Upper lobe of left lung (tissue), 4 donors: ENCODE measurements at regions not wholly inside any gene's neighbourhood (a gene's known extent, or its start where the extent isn't known, plus 50 kb on each side); places are given as distances from the start of the nearest gene placed in this dataset.

Experiments
- POLR2AphosphoS5 ChIP-seq, 2 donors: sonication (generic); formaldehyde crosslinking; IDR thresholded peaks; one replicate each; pipeline ENCODE4 v1.5.1; 2017; ENCODE audit warnings: antibody characterized with exemption in 2 of 2
- TF ChIP-seq, protein P1 (sequence below), 6 experiments: fragments of 450-650 bp in 4 of 6; fragments of 200-600 bp in 2 of 6; sonication (generic) in 2 of 6; IDR thresholded peaks; one replicate each; pipeline ENCODE4 v1.5.1; 2016 to 2019; ENCODE audit warnings: antibody characterized with exemption in 6 of 6

DNA sequence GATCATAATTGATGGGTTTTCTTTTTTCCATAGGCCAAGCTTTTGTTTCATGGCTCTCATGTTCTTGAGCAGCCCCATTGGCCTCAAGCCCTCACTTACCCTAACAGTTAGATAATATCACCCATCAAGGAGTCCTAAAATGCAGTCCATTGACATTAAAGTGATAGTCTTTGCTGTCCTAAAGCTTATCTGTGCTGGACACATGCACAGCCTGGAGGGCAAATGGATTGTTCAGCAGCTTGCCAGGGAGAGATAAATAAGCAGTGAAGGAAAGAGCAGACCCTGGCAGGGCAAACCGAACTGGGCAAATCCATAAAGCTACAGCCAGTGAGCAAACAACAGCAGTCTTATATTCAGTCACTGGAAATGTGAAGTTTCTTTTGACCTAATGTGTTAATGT is 199.6 kb upstream of the MID1 start:
- TF ChIP-seq, protein P1, sequence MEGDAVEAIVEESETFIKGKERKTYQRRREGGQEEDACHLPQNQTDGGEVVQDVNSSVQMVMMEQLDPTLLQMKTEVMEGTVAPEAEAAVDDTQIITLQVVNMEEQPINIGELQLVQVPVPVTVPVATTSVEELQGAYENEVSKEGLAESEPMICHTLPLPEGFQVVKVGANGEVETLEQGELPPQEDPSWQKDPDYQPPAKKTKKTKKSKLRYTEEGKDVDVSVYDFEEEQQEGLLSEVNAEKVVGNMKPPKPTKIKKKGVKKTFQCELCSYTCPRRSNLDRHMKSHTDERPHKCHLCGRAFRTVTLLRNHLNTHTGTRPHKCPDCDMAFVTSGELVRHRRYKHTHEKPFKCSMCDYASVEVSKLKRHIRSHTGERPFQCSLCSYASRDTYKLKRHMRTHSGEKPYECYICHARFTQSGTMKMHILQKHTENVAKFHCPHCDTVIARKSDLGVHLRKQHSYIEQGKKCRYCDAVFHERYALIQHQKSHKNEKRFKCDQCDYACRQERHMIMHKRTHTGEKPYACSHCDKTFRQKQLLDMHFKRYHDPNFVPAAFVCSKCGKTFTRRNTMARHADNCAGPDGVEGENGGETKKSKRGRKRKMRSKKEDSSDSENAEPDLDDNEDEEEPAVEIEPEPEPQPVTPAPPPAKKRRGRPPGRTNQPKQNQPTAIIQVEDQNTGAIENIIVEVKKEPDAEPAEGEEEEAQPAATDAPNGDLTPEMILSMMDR (IDR thresholded peaks at IDR 0.05) = no peak
- TF ChIP-seq POLR2AphosphoS5 (IDR thresholded peaks at IDR 0.05) = no peak
